ENCODE measurements at regions not wholly inside any gene's neighbourhood (a gene's known extent, or its start where the extent isn't known, plus 50 kb on each side); places are given as distances from the start of the nearest gene placed in this dataset.
A peak's percentile ranks its signal among the peaks of the same experiment; 100 is the strongest.

DNA sequence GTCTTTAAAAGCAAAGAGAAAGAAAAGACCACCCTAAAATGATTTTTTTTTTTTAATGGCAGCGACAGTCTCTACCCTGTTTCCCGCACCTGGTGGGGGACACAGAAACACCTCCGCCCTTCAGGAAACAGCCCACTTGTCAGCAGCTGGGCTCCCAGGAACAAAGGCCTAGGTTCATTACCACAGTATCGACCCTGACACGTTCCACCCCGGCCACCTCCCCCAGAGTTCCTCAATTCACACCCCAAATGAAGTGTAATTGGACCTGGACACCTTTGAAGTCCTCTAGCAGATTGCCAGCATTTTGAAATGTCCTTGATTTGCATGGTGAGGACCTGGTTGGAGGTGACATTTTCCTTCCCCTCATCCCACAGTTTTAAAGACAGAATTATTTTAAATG lies 175.0 kb upstream of the BCOR start:
- Mint-ChIP-seq H3K27me3 (no peaks in the 10 kb centered on the region), H3K4me3 (peak overlapping the region; percentile 31), H3K4me1 (ENCODE audit: unreplicated experiment) (peaks cover 12% of the 10 kb centered on the region), H3K27ac (no peak overlapping the region), H3K36me3 (no peaks in the 10 kb centered on the region), H3K9me3 (peaks cover 6% of the 10 kb centered on the region)
- no peak for DNase-seq (ENCODE audit: extremely low spot score, unreplicated experiment)
- TF ChIP-seq CTCF (conservative IDR thresholded peaks at IDR 0.05), result no peak

- TF ChIP-seq CTCF (conservative IDR thresholded peaks at IDR 0.05), result no peak
- Mint-ChIP-seq H3K27ac (peak overlapping the region; percentile 55), H3K4me3 (peak overlapping the region; percentile 33), H3K27me3 (no peaks in the 10 kb centered on the region), H3K9me3 (peaks cover 6% of the 10 kb centered on the region), H3K4me1 (ENCODE audit: unreplicated experiment) (peaks cover 12% of the 10 kb centered on the region), H3K36me3 (no peaks in the 10 kb centered on the region)
- DNase-seq (ENCODE audit: extremely low spot score, unreplicated experiment), result no peak
Measured at GRCh38 chrX:40272141-40272540, 174.4 kb upstream of the BCOR start.

DNA sequence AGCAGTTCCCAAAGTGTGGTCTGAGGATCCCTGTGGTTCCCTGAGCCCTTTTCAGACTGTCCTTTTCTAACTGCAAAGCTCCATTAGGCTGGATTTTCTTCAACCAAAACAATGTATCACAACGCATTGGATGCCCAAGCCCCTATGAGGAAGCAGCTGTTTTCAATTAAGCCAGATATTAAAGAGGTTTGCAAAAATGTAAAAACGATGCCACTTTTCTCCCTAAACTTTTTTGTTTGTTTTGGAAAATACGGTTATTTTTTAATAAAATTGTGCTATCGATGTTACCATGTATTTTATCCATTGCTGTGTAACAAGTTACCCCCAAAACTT lies 170.4 kb upstream of the BCOR start:
- no peak for DNase-seq (ENCODE audit: extremely low spot score, unreplicated experiment)
- Mint-ChIP-seq H3K4me3 (no peak overlapping the region), H3K4me1 (ENCODE audit: unreplicated experiment) (peaks cover 16% of the 10 kb centered on the region), H3K36me3 (no peaks in the 10 kb centered on the region), H3K27me3 (no peaks in the 10 kb centered on the region), H3K9me3 (no peaks in the 10 kb centered on the region), H3K27ac (no peak overlapping the region)
- TF ChIP-seq CTCF (conservative IDR thresholded peaks at IDR 0.05), result no peak

DNA sequence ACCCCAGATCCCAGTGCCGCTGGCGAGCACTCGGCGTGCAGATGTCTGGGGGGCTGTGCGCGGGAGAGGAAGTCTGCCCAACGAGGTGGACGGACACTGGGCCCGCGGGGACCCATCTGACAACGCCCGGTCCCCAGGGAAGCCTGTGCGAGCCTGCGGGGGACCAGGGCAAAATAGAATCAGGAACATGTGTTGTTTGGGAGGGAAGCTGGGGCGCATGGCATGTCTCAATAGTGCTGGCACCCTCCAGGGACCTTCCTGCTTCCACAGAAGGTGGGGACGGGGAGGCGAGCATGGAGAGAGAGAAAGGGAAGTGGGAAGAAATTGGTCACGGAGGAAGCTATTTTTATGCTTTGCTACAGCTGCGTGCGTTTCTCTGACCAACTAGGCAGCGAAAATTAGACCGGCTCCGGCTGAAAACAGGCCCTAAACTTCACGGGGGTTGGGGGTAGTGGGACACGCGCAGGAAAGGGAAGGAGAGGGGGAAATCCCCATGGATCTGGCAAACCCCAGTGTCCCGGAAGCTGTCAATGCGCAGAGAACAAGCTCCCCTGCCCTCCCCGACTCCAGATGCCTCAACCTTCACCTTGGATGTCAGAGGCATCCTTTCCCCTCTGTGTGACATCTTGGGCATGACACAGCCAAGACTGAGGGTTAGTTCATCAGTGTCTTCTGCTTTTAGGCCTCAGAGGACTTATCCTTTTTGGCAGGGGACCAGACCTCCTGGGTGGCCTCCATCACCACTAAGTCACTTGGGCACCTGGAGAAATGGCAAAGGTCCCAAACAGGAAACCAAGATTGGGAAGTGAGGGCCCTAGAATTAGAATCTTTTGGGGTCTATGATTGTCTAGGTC lies 169.8 kb upstream of the BCOR start:
- H3K27me3 Mint-ChIP-seq, result no peaks in the 10 kb centered on the region
- peaks cover 12% of the 10 kb centered on the region for H3K4me1 Mint-ChIP-seq (ENCODE audit: unreplicated experiment)
- H3K36me3 Mint-ChIP-seq, result no peaks in the 10 kb centered on the region
- H3K9me3 Mint-ChIP-seq, result no peaks in the 10 kb centered on the region
- peak overlapping the region; percentile 79 for H3K4me3 Mint-ChIP-seq
- no peak for TF ChIP-seq CTCF (conservative IDR thresholded peaks at IDR 0.05)
- DNase-seq (ENCODE audit: extremely low spot score, unreplicated experiment), result no peak
- H3K27ac Mint-ChIP-seq, result no peak overlapping the region

DNA sequence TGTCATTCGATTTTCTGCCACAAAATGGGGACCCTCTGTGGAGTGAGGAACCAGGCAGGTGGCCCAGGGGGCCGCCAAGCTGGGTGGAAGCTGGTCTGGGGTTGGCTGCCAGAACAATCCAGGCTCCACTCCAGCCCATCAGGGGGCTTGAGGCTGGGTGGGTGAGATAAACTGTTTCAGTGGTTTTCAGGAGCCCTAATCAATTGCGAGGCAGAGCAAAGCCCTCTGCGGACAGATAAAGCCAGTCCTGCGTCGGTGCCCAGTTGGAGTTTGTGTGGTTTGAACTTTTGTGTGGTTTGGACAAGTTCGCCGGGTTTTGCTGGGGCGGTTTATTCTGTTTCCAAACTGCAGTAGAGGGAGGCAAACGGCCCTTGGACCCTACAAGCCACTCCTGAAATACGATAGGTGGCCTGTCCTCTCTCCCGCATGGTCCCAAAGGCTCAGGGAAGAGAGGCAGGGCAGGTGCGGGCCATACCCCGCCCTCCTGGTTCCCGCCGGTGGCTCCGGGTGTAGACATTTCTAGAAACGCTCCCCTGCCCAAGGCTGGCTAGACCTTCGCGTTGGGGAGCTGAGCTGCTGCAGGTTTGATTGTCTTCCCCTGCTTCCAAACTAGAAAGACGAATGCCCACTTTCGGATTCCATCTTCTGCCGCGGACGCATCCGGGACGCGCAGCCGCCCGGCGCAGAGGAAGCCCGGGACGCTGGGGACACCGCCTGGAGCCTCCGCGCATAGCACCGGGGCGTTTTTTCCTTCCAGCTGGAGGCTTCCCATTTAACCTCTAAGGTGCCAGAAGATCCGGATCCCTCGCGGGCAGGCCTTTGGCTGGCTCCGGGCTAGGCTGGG lies 169.0 kb upstream of the BCOR start:
- DNase-seq (ENCODE audit: extremely low spot score, unreplicated experiment), result peak; percentile 81
- peak; percentile 75 for TF ChIP-seq CTCF (conservative IDR thresholded peaks at IDR 0.05)
- Mint-ChIP-seq H3K36me3 (no peaks in the 10 kb centered on the region), H3K4me3 (peak overlapping the region; percentile 79), H3K27me3 (no peaks in the 10 kb centered on the region), H3K4me1 (ENCODE audit: unreplicated experiment) (peaks cover 7% of the 10 kb centered on the region), H3K9me3 (no peaks in the 10 kb centered on the region), H3K27ac (no peak overlapping the region)
